Liver (tissue), 3 donors: ENCODE measurements at regions not wholly inside any gene's neighbourhood (a gene's known extent, or its start where the extent isn't known, plus 50 kb on each side); places are given as distances from the start of the nearest gene placed in this dataset.

Experiments used
- CTCF ChIP-seq: fragments of 150-350 bp; IDR thresholded peaks from 2 replicates; pipeline ENCODE4 v1.5.1; 2017; ENCODE audit warnings: improper control_type of control experiment, low read depth, low read length; ENCODE audit not compliant: missing input control
- EGR1 ChIP-seq, 2 donors: IDR thresholded peaks; 2 replicates each; pipeline ENCODE4 v1.6.1; 2016 to 2018; ENCODE audit warnings: antibody characterized with exemption in 2 of 2, low read depth in 2 of 2
- FOXA1 ChIP-seq: IDR thresholded peaks from 2 replicates; pipeline ENCODE4 v1.6.1; 2016; ENCODE audit warnings: antibody characterized with exemption
- GABPA ChIP-seq, 2 donors: IDR thresholded peaks in 1 of 2; conservative IDR thresholded peaks in 1 of 2; 2 replicates each; pipeline ENCODE4 v1.6.1; 2016; ENCODE audit warnings: antibody characterized with exemption in 2 of 2, mild to moderate bottlenecking in 1 of 2, moderate library complexity in 1 of 2
- JUND ChIP-seq, 2 donors: IDR thresholded peaks; 2 replicates each; pipeline ENCODE4 v1.6.1; 2016; ENCODE audit warnings: antibody characterized with exemption in 2 of 2
- MAX ChIP-seq: IDR thresholded peaks from 2 replicates; pipeline ENCODE4 v1.6.1; 2016; ENCODE audit warnings: antibody characterized with exemption
- RAD21 ChIP-seq, 2 donors: IDR thresholded peaks; 2 replicates each; pipeline ENCODE4 v1.6.1; 2016; ENCODE audit warnings: antibody characterized with exemption in 2 of 2, mild to moderate bottlenecking in 2 of 2
- RXRA ChIP-seq, 2 donors: IDR thresholded peaks; 2 replicates each; pipeline ENCODE4 v1.6.1; 2017 to 2018; ENCODE audit warnings: antibody characterized with exemption in 2 of 2, mild to moderate bottlenecking in 1 of 2
- SP1 ChIP-seq: IDR thresholded peaks from 2 replicates; pipeline ENCODE4 v1.6.1; 2018; ENCODE audit warnings: antibody characterized with exemption, mild to moderate bottlenecking
- TAF1 ChIP-seq: conservative IDR thresholded peaks from 2 replicates; pipeline ENCODE4 v1.6.1; 2016; ENCODE audit warnings: antibody characterized with exemption, mild to moderate bottlenecking
- YY1 ChIP-seq: IDR thresholded peaks from 2 replicates; pipeline ENCODE4 v1.6.1; 2016; ENCODE audit warnings: antibody characterized with exemption, mild to moderate bottlenecking
- ZBTB33 ChIP-seq: IDR thresholded peaks from 2 replicates; pipeline ENCODE4 v1.6.1; 2016; ENCODE audit warnings: antibody characterized with exemption
- TF ChIP-seq, protein P1 (sequence below): IDR thresholded peaks from 2 replicates; pipeline ENCODE4 v1.6.1; 2016; ENCODE audit warnings: antibody characterized with exemption, mild to moderate bottlenecking
- TF ChIP-seq, protein P2 (sequence below): IDR thresholded peaks from 2 replicates; pipeline ENCODE4 v1.6.1; 2016; ENCODE audit warnings: antibody characterized with exemption
- donor health status: healthy.
- donor health status: healthy.

GRCh38 chr2:146207417-146207816 is 1637.4 kb upstream of the ACVR2A start:
- no peak for TF ChIP-seq CTCF
- no peak for TF ChIP-seq JUND (IDR thresholded peaks at IDR 0.05)
- no peak for TF ChIP-seq MAX
- TF ChIP-seq GABPA (IDR thresholded peaks at IDR 0.05 in 1 of 2, conservative IDR thresholded peaks at IDR 0.05 in 1 of 2), result no peak
- TF ChIP-seq EGR1 (IDR thresholded peaks at IDR 0.05; ENCODE audit: low read depth in 2 of 2), result no peak
- TF ChIP-seq TAF1, result no peak
- no peak for TF ChIP-seq ZBTB33
- TF ChIP-seq FOXA1, result no peak
- TF ChIP-seq SP1, result no peak
- no peak for TF ChIP-seq RXRA (IDR thresholded peaks at IDR 0.05)
- no peak for TF ChIP-seq RAD21 (IDR thresholded peaks at IDR 0.05)
- TF ChIP-seq, protein P1, sequence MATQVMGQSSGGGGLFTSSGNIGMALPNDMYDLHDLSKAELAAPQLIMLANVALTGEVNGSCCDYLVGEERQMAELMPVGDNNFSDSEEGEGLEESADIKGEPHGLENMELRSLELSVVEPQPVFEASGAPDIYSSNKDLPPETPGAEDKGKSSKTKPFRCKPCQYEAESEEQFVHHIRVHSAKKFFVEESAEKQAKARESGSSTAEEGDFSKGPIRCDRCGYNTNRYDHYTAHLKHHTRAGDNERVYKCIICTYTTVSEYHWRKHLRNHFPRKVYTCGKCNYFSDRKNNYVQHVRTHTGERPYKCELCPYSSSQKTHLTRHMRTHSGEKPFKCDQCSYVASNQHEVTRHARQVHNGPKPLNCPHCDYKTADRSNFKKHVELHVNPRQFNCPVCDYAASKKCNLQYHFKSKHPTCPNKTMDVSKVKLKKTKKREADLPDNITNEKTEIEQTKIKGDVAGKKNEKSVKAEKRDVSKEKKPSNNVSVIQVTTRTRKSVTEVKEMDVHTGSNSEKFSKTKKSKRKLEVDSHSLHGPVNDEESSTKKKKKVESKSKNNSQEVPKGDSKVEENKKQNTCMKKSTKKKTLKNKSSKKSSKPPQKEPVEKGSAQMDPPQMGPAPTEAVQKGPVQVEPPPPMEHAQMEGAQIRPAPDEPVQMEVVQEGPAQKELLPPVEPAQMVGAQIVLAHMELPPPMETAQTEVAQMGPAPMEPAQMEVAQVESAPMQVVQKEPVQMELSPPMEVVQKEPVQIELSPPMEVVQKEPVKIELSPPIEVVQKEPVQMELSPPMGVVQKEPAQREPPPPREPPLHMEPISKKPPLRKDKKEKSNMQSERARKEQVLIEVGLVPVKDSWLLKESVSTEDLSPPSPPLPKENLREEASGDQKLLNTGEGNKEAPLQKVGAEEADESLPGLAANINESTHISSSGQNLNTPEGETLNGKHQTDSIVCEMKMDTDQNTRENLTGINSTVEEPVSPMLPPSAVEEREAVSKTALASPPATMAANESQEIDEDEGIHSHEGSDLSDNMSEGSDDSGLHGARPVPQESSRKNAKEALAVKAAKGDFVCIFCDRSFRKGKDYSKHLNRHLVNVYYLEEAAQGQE, result no peak
- TF ChIP-seq, protein P2, sequence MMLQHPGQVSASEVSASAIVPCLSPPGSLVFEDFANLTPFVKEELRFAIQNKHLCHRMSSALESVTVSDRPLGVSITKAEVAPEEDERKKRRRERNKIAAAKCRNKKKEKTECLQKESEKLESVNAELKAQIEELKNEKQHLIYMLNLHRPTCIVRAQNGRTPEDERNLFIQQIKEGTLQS, result no peak
- no peak for TF ChIP-seq YY1
